Hippocampal formation (tissue), 2 donors: ENCODE measurements at regions not wholly inside any gene's neighbourhood (a gene's known extent, or its start where the extent isn't known, plus 50 kb on each side); places are given as distances from the start of the nearest gene placed in this dataset.
A peak's percentile ranks its signal among the peaks of the same experiment; 100 is the strongest.

Experiments used
- DNase-seq, 2 donors: peaks; one replicate each; lab custom pipeline; 2025; lab: John Stamatoyannopoulos, UW

DNA sequence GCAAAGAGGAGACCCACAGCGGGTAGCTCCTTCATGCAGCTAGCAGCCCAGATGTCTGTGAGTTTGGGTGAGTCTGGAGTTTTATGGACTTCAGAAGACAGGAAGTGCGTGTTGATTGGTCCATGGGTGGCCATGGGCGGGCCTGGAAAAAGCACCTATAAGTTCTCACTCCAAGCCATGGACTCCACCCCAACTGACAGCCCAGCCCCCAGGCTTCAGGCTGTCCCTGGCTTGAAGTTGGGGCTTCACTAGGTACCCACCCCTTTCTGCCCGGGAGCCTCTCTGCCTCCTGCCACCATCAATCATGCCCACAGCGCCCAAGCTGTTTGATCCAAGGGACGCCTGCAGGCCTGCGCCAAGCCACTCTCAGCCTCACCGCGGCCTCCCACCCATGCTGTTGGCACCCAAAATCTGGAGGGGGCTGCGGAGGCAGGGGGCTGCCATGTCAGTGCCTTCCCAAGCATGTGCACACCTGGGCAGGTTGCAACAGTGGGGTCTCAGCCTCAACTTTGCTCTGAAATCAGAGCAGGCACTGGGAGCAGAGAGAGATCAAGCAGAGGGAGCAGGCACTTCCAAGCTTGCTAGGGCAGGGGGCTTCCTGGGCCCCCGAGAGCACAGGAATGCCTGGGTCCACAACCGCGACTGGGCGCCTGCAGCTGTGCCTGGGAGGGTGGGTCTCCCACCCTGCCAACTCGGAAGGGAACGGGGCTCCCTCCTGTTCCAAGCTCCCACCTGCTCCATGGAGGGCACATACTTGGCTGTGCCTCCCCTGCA is 1503.7 kb downstream of the CDH11 start:
- DNase-seq, result no peak

- no peak for DNase-seq
Observed at GRCh38 chr16:63617047-63617989, 1504.5 kb downstream of the CDH11 start.

- no peak for DNase-seq
Observed at GRCh38 chr16:63614429-63614828, 1507.4 kb downstream of the CDH11 start.

DNA sequence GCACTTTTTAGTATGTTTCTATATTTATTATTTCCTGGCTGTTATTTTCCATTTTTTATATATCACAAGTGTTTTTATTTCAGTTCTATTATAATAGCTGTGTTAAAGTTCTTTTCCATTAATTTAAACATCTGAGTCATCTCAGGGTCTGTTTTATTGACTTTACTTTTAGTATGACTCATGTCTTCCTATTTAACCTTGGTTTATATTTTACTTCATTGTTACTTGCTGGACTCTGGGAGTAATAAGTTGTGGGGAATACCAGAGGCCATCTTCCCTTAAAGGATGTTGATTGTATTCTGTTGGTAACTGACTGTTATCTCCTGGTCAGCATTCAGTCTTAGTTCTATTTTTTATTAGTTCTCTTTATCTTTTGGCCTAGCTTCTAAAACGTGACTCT is 1508.2 kb downstream of the CDH11 start:
- no peak for DNase-seq

GRCh38 chr16:63612462-63613227 is 1509.2 kb downstream of the CDH11 start:
- DNase-seq, result no peak

GRCh38 chr16:63606778-63607177 is 1515.1 kb downstream of the CDH11 start:
- no peak for DNase-seq

- no peak for DNase-seq
Observed at GRCh38 chr16:63602206-63602927, 1519.5 kb downstream of the CDH11 start.

GRCh38 chr16:63596716-63597115 is 1525.1 kb downstream of the CDH11 start:
- DNase-seq, result peak in 1 of 2 donors; percentile 49

GRCh38 chr16:63592852-63593251 is 1529.0 kb downstream of the CDH11 start:
- no peak for DNase-seq

GRCh38 chr16:63581570-63581969 is 1540.3 kb downstream of the CDH11 start:
- no peak for DNase-seq

- no peak for DNase-seq
Observed at GRCh38 chr16:63578791-63579190, 1542.6 kb upstream of the CDH8 start.

- DNase-seq, result no peak
Observed at GRCh38 chr16:63577891-63578290, 1541.7 kb upstream of the CDH8 start.

DNA sequence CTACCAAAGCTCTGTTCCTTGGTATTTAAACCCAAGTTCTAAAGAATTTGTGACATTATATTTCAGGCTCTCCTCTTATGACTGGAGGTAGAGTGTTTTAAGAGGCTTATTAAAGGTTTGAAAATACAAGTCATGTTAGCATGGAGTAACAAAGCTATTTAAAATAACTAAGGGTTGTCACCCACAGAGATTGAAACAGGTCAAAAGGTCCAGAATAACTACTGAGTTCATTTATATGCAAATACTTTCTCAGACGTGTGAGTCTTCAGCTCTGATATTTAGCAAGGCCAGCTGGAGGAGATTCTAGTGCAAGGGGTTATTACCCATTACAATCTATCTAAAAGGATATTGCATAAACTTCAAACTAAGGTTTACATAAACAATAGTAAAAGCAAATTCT is 1538.8 kb upstream of the CDH8 start:
- no peak for DNase-seq

- no peak for DNase-seq
Observed at GRCh38 chr16:63568164-63568563, 1531.9 kb upstream of the CDH8 start.

DNA sequence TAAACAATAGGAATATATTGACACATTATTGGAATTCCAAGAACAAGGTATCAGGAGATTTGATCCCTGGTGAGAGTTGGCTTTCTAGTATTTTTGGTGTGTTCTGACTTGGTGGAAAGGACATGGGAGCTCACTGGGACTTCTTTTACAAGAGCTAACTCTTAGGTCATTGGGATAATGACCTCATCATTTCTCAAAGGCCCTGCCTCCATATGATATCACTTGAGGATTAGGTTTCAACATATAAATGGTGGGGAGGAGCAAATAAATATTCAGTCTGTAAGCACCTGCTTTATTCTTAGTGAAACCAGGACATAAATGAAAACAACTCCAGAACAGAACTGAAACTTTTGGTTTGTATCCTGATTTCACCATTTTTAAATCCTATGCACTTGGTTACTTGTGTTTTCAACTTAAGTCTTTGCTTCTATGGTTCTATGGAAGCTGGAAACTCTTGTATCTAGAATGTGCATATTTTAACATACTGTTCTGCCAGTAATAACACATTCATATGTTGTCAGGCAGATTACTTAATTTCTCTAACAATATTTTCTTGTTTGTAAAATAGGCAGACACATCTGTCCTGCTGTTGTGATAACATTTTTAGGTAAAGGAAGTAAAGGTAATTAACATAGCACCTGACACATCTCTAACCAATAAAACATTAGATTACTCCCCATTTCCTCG is 1527.7 kb upstream of the CDH8 start:
- no peak for DNase-seq

- no peak for DNase-seq
Observed at GRCh38 chr16:63553980-63554379, 1517.7 kb upstream of the CDH8 start.

DNA sequence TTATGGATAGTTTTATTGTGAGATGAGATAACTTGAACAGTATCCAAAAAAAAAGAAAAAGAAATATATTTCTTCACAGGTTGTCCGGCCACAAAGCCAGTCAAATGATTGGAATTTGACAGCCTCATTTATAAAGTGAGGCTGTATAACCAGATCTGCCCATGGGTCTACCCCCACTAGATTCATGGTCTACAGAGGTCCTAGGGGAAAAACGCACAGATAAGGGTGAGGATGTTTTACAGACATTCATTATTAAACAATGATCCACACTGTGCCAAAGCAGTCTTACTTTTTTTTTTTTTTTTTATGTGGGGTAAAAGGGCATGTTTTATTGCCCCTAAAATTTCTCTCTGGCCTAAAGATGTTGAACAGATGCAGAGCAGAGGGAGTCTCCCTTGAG is 1503.0 kb upstream of the CDH8 start:
- no peak for DNase-seq

GRCh38 chr16:63530974-63531373 is 1494.7 kb upstream of the CDH8 start:
- no peak for DNase-seq

DNA sequence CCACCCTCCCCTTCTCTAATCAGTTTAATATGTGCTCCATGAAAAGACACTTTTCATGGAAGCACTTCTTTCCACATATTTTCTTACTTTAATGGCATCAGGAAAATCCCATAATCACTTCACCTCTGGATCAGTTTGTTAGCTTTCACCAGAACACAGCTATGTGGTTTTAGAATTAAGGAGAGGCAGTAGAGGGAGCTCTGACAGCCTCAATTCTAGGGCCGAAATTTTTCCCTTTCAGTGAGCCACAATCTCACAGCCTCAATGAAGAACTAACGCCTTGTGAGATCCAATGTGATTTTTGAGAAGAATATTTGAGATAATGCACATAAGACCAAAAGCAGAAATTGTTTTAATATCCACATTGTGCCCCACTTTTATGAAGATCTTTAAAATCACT is 1494.0 kb upstream of the CDH8 start:
- no peak for DNase-seq

DNA sequence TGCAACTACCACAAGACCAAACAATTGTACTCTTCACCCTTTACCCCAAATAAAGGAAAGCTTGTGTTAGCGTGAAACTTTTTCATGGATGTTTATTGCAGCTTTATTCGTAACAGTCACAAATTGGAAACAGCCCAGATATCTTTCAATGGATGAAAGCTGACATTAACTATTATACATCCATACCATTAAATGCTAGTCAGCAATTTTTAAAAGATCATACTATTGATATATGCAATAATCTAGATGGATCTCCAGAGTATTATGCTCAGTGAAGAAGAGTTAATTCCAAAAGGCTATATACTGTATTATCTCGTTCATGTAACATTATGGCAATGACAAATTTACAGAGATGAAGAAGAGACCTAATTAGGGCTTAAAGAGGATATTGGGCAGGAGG is 1491.2 kb upstream of the CDH8 start:
- no peak for DNase-seq

- no peak for DNase-seq
Observed at GRCh38 chr16:63516394-63516793, 1480.2 kb upstream of the CDH8 start.
